Renal cortex interstitium (tissue), 11 donors: ENCODE measurements at regions not wholly inside any gene's neighbourhood (a gene's known extent, or its start where the extent isn't known, plus 50 kb on each side); places are given as distances from the start of the nearest gene placed in this dataset.

ENCODE experiments used
- DNase-seq, 11 donors: peaks; one replicate each; pipeline ENCODE4 v3.0.0-alpha.2; 2013; ENCODE audit warnings: low read depth in 9 of 11, low spot score in 4 of 11; ENCODE audit errors: extremely low read depth in 1 of 11

DNA sequence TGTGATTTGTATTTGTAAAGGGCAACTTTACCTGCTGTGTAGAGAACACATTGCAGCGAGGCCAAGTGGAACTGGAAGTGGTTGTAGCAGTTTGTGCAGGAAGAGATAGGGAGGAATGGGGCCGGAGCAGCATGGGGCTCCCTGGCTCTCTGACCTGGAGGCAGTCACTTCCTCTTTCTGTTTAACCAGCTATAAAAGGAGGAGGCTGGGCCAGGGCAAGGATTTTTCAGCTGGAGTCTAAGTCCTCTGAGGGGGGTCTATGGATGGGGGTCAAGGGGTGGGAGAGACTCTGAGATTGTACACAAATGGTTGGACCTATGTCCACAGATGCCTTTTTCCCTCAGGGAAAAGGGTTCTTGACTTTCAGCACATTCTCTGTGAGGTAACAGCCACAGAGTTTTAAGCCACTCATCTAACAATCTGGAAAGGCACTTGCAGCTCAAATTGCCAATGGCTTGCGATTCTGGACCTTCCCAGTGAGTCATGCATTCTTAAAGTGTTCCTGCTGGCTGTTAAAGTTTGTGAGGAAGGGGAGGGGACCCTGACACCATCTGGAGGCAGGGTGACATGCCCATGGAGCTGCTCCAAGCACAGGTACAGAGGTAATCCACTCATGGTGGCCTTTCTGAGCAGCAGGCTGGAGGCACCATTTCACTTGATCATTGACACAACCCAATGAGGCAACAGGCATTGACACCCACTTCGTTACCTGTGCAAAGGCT is 347.0 kb downstream of the CYRIA start:
- DNase-seq, result no peak

DNA sequence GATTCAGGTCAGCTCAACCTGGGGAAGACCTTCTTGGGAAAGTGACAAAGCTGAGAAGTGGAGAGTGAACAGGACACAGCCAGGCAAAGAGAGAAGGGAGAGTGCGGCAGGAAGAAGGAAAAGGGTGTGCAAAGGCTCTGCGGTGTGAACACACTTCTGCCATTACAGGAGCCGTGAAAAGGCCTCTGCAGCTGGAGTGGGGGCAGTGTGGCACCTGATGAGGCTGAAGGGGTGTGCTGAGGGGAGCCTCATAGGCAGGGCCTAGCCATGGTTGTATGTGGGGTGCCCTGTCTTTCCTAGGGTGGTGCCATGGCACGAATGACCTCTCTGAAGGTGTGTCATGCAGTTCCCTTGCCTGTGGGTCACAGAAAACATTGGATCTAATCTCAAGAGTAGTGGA is 347.6 kb downstream of the CYRIA start:
- no peak for DNase-seq

- no peak for DNase-seq
Measured at GRCh38 chr2:16317211-16317830, 348.3 kb downstream of the CYRIA start.

DNA sequence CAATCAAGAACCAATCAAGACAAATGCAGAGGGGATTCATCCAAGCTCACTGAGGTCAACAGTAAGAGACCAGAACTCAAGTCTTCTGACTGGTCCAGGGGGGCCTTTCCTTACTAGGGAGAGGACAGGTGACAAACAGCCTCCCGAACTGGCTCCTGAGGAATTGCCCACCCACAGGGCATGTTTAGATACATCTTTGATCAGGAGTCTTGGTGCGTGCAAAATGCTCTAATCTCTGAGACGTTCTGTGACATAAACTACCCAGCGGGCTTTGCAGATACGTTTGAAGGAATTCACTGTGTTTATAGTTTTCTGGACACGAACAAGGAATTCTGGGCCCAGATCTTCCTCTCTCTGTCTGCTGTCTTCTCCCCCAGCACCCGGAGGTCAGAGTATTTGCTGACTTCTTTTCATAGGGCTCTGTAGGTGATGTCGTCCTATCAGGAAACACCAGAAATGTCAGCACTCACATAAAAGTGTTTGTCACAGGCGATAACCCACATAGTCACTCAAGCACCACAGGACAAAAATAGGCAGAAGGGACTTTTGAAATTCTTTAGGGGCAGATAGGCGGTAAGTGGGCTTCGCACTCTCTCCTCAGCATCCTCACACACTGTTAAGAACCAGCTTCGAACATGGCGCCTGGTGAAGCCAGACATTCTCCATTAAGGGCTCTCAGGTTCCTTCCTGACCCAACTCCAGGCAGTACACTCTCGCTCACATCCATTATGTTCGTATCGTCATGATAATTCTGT is 349.0 kb downstream of the CYRIA start:
- no peak for DNase-seq

- DNase-seq, result no peak
Measured at GRCh38 chr2:16315908-16316307, 349.7 kb downstream of the CYRIA start.

GRCh38 chr2:16315458-16315835 is 350.2 kb downstream of the CYRIA start:
- DNase-seq, result no peak

DNA sequence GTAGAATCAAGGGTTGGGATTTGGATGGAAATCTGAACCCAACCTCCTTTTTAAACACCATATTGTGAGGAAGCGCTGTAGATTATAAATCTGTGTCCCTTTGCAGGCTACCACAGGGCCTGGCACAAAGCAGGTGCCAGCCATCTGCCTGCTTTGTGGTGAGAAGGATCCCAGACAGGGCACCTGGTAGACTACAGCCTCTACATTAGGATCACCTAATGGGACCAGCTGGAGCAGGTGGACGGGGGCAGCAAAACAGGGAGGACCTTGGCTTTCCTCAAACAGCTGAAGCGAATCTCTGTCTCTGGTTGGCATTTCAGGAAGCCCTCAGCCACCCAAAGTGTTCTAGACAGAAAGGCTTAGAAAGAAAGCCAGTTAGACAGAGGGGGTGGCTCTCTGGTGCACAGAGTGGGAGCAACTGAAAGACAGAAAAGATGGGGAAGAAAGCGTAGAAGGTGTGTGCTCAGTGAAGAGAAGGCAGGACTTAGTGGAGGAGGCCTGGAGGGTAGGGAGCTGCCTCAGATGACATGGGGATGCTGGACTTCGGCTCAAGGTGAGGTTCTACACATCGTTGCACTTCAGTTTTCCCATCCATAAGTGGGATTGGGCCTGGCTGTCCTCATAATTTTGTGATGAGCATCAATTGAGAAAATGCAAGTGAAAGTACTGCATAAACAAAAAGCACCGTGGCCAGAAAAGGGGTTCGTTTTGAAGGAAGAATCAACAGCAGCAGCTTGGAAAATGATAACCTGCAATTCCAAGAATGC is 350.8 kb downstream of the CYRIA start:
- no peak for DNase-seq

GRCh38 chr2:16314001-16314400 is 351.6 kb downstream of the CYRIA start:
- no peak for DNase-seq

- no peak for DNase-seq
Measured at GRCh38 chr2:16313235-16313975, 352.2 kb downstream of the CYRIA start.

DNA sequence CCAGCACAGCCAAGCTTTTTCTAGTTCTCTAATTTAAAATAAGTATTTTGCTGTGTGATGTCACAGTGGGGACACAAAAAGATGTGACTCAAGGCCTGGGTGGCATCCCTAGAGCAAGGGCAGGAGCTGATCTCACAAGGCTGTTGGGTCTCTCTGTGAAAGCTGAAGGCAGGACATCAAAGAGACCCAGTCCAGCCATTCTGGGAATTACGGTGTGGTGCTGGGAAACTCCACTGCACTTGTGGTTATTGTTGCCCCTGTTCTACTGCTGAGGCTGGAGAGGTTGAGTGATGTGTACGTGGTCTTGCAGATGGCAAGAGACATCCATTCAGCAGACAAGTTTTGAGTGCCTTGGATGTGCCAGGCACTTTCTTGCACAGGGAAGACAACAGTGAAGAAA is 352.9 kb downstream of the CYRIA start:
- DNase-seq, result no peak

DNA sequence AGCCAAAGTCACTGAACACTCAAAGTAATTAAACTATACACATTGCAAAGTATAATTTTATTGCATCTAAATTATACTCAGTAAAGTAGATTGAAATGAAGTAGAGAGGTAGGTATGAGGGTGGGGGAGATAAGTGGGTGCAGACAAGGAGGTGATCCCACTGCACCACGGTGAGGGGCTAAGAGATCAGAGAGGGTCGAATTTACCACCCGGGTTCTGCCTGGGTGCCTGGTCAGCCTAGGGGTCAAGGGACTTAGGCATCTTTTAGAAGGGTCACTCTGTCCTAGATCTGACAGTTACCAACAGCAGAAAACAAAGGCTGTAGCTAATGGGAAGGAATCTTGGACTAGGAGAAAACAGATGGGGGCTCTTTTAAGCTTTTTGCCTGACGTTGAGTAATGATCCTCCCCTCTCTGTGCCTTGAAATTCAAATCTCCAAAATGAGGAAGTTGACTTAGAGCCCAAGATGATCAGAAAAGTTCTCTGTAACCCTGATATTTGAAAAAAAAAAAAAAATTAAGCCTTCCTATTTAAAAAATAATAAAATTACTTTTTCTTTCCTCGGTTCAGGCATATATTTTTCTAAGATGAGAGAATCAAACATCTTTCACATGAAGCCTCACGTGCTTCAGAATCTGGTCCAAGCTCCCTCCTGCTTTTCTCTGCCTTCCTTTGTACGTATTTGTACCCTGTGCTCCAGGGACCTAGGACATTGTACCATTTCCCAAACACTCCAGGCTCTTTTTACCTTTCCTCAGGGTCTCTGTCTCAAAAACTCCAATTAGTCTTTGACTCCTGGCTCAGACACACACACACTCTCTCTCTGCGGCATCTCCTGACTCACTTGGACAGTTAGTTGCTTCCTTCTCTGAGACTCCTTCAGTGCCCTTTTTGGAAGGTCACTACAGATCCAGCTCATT is 353.9 kb downstream of the CYRIA start:
- no peak for DNase-seq

DNA sequence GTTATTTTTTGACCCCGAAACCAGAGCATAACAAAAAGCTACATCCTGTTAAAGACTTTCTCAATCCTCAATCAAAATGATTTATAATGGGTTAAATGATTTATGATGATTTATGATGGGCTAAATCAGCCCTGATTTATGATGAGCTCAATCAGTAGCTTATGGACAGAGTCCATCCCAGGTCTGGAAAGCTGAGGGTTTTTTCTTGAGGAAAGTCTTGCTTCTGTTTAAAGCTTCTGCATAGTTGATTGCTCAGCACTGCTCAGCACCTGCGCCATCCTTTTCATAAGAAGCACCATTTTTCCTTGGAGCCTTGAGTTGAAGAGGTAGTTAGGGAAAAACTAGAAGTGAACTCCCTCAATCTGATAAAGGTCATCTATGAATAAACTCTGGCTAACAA is 356.8 kb downstream of the CYRIA start:
- DNase-seq, result no peak

- no peak for DNase-seq
Measured at GRCh38 chr2:16304876-16305590, 360.6 kb downstream of the CYRIA start.

- no peak for DNase-seq
Measured at GRCh38 chr2:16303761-16304160, 361.9 kb downstream of the CYRIA start.

GRCh38 chr2:16303273-16303577 is 362.4 kb downstream of the CYRIA start:
- no peak for DNase-seq

DNA sequence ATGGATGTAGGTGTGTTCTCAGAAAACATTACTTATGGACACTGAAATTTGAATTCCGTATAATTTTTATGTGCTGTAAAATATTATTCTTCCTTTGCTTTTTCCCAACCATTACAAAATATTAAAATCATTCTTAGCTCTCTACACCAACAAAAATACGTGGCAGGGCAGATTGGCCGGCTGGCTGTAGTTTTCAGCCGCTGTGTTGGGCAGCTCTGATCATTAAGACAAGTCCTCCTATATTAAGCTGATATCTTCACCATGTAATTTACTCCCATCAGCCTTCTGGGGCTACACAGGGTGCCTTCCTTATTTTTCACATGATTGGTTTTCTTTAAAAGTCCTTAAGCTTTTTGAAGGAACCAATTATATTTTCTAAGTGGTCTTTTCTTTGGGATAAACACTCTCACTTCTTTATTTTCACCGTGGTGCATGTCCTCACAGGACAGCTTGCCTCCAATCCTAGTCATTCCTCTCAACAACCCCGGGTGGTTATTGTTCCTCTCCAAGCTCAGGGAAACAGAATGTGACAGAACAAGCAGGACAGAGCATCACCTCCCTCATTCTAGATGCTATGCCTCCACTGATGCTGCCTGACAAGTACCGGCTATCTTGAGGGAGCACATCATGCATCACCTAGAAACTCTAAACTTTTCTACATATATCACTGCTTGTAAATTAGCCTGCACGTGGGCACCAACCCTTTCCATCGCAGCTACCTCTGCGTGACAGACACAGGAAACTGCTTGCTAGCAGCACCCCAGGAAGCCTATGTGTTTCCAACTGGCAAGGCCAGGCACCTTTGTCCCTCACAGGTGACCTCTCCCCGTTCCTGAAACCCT is 362.3 kb downstream of the MYCN start:
- DNase-seq, result no peak

DNA sequence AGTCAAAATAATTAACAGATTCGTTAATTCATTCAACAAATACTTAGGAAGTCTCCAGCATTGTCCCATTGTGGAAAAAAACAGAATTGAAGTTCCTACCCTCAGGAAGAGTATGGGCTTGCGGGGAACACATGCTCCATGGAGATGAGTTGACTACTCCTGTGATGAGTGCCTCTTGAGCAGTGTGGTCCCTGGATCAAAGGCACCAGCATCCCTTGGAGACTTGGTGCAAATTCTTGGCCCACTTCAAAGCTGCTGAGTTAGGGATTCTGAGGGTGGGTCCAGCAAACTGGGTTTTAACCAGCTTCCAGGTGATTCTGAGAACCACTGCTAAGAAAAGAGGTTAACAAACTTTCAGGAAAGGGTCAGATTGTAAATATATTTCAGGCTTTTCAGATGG is 361.6 kb downstream of the MYCN start:
- DNase-seq, result no peak
